MM.1S (cell line): ENCODE measurements at regions not wholly inside any gene's neighbourhood (a gene's known extent, or its start where the extent isn't known, plus 50 kb on each side); places are given as distances from the start of the nearest gene placed in this dataset.

Experiments used
- DNase-seq: peaks from one replicate; pipeline ENCODE4 v3.0.0-alpha.2; 2015
- H2AFZ ChIP-seq: fragments of 300-600 bp; sonication (generic); 2 replicates; pipeline ENCODE4 v1.6.0; 2016; ENCODE audit warnings: antibody characterized with exemption, low read length
- H3F3A ChIP-seq: fragments of 300-600 bp; sonication (generic); 2 replicates; pipeline ENCODE4 v1.6.1; 2016; ENCODE audit warnings: mild to moderate bottlenecking, antibody characterized with exemption, low read length, moderate library complexity, mixed read lengths; ENCODE audit not compliant: insufficient read depth
- H3K27ac ChIP-seq: fragments of 300-600 bp; sonication (generic); 2 replicates; pipeline ENCODE4 v1.5.1; 2016; ENCODE audit warnings: mild to moderate bottlenecking, low read length
- H3K27me3 ChIP-seq: fragments of 300-600 bp; sonication (generic); replicated peaks from 2 replicates; pipeline ENCODE4 v1.6.0; 2016; ENCODE audit warnings: low read length; ENCODE audit not compliant: insufficient read depth
- H3K36me3 ChIP-seq: fragments of 300-600 bp; sonication (generic); replicated peaks from 2 replicates; pipeline ENCODE4 v1.6.1; 2016; ENCODE audit warnings: mild to moderate bottlenecking, low read length, mixed read lengths; ENCODE audit not compliant: insufficient read depth
- H3K4me1 ChIP-seq: fragments of 300-600 bp; sonication (generic); 2 replicates; pipeline ENCODE4 v1.6.1; 2016; ENCODE audit warnings: low read length, mixed read lengths
- H3K4me2 ChIP-seq: fragments of 300-600 bp; sonication (generic); 2 replicates; pipeline ENCODE4 v1.6.0; 2016; ENCODE audit warnings: low read depth, low read length
- H3K4me3 ChIP-seq: fragments of 300-600 bp; sonication (generic); 2 replicates; pipeline ENCODE4 v1.5.1; 2016; ENCODE audit warnings: low read length, mixed read lengths
- H3K79me2 ChIP-seq: fragments of 300-600 bp; sonication (generic); 2 replicates; pipeline ENCODE4 v1.6.1; 2016; ENCODE audit warnings: mixed run types, low read length, mixed read lengths
- H3K9ac ChIP-seq: fragments of 300-600 bp; sonication (generic); 2 replicates; pipeline ENCODE4 v1.6.1; 2016; ENCODE audit warnings: low read length, mixed read lengths
- H3K9me2 ChIP-seq: fragments of 300-600 bp; sonication (generic); replicated peaks from 2 replicates; pipeline ENCODE4 v1.6.1; 2016; ENCODE audit warnings: mild to moderate bottlenecking, low read length, mixed read lengths; ENCODE audit not compliant: insufficient read depth
- H3K9me3 ChIP-seq: fragments of 300-600 bp; sonication (generic); replicated peaks from 2 replicates; pipeline ENCODE4 v1.6.1; 2016; ENCODE audit warnings: mild to moderate bottlenecking, low read length, mixed read lengths; ENCODE audit not compliant: insufficient read depth
- H4K20me1 ChIP-seq: fragments of 300-600 bp; sonication (generic); 2 replicates; pipeline ENCODE4 v1.6.1; 2016; ENCODE audit warnings: mild to moderate bottlenecking, low read length, moderate library complexity, mixed read lengths; ENCODE audit not compliant: insufficient read depth
- CTCF ChIP-seq: fragments of 300-600 bp; sonication (generic); IDR thresholded peaks from 2 replicates; pipeline ENCODE4 v1.5.1; 2016; ENCODE audit warnings: antibody characterized with exemption, low read length, mixed read lengths
- EZH2 ChIP-seq: fragments of 300-600 bp; sonication (generic); optimal IDR thresholded peaks from 2 replicates; pipeline ENCODE3; 2017; ENCODE audit warnings: low read depth, mild to moderate bottlenecking, antibody characterized with exemption, low read length, mixed read lengths
- EZH2phosphoT487 ChIP-seq: fragments of 300-600 bp; sonication (generic); IDR thresholded peaks from 2 replicates; pipeline ENCODE4 v1.6.1; 2018; ENCODE audit warnings: antibody characterized with exemption, low read length

- no peak overlapping the region for H3K27ac ChIP-seq
- no peaks in the 10 kb centered on the region for H3K9me2 ChIP-seq
- no peaks in the 10 kb centered on the region for H3K79me2 ChIP-seq
- H3K27me3 ChIP-seq, result no peaks in the 10 kb centered on the region
- TF ChIP-seq EZH2phosphoT487 (no peak), EZH2 (no peak), CTCF (no peak)
- no peaks in the 10 kb centered on the region for H3K36me3 ChIP-seq
- DNase-seq, result no peak
- no peak overlapping the region for H3K4me3 ChIP-seq
- H3K4me1 ChIP-seq, result no peaks in the 10 kb centered on the region
- H3K4me2 ChIP-seq, result no peak overlapping the region
- no peaks in the 10 kb centered on the region for H3F3A ChIP-seq
- H4K20me1 ChIP-seq, result no peaks in the 10 kb centered on the region
- H2AFZ ChIP-seq, result no peak overlapping the region
- no peaks in the 10 kb centered on the region for H3K9me3 ChIP-seq
- H3K9ac ChIP-seq, result no peak overlapping the region
Observed at GRCh38 chr3:65153850-65154512, 466.2 kb upstream of the ADAMTS9 start.

DNA sequence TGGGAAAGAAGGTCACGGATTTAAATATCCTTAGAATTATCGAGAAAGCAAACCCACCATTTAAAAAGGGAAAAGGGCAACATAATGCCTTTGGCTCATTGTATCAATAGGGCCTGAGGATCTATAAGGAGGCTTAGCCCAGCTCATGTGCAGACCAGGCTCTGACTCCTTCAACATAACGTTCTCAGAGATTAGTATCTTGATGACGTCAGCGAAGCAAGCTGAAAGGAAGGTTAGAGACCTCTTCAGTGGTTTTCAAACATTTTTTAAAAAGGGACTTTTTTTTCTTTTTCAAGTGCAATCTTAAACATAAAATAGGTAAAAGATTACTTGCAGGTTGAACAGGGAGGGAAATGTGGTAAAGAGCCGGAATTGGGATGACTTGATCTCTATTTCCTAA is 463.9 kb upstream of the ADAMTS9 start:
- no peak for DNase-seq
- no peak for TF ChIP-seq CTCF
- TF ChIP-seq EZH2phosphoT487, result no peak
- no peak for TF ChIP-seq EZH2
- H3K79me2 ChIP-seq, result no peaks in the 10 kb centered on the region
- H3K27ac ChIP-seq, result no peak overlapping the region
- H3K9me3 ChIP-seq, result no peaks in the 10 kb centered on the region
- no peaks in the 10 kb centered on the region for H3K36me3 ChIP-seq
- no peaks in the 10 kb centered on the region for H3K9me2 ChIP-seq
- H3K4me2 ChIP-seq, result no peak overlapping the region
- no peak overlapping the region for H3K4me3 ChIP-seq
- H3K27me3 ChIP-seq, result no peaks in the 10 kb centered on the region
- H3F3A ChIP-seq, result no peaks in the 10 kb centered on the region
- H3K4me1 ChIP-seq, result no peaks in the 10 kb centered on the region
- no peak overlapping the region for H2AFZ ChIP-seq
- H4K20me1 ChIP-seq, result no peaks in the 10 kb centered on the region
- no peak overlapping the region for H3K9ac ChIP-seq

DNA sequence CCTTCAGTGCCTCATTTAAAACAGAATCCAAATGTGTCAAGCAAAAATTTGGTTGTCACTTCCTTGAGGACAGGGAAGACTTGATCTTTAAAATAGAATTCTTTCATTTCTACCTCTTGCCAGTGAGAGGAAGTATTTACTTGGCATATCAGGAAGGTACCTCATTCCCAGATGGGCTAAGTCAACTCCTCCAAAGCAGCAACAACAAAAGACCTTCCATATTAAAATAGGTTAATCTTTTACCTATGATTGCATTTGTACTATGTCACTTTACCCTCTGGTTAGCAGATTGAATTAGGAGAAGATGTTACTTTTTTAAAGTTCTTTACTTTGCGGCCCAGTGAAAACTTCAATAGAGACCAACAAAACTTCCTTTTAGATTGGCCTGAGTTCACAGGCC is 462.1 kb upstream of the ADAMTS9 start:
- no peaks in the 10 kb centered on the region for H3K27me3 ChIP-seq
- H3F3A ChIP-seq, result no peaks in the 10 kb centered on the region
- no peaks in the 10 kb centered on the region for H3K4me1 ChIP-seq
- H3K4me2 ChIP-seq, result no peak overlapping the region
- no peaks in the 10 kb centered on the region for H4K20me1 ChIP-seq
- no peak overlapping the region for H3K9ac ChIP-seq
- no peaks in the 10 kb centered on the region for H3K9me3 ChIP-seq
- H3K79me2 ChIP-seq, result no peaks in the 10 kb centered on the region
- DNase-seq, result no peak
- no peak for TF ChIP-seq EZH2phosphoT487
- no peak for TF ChIP-seq CTCF
- TF ChIP-seq EZH2, result no peak
- no peak overlapping the region for H3K4me3 ChIP-seq
- H3K36me3 ChIP-seq, result no peaks in the 10 kb centered on the region
- no peak overlapping the region for H2AFZ ChIP-seq
- no peaks in the 10 kb centered on the region for H3K9me2 ChIP-seq
- no peak overlapping the region for H3K27ac ChIP-seq
